ENCODE measurements at regions not wholly inside any gene's neighbourhood (a gene's known extent, or its start where the extent isn't known, plus 50 kb on each side); places are given as distances from the start of the nearest gene placed in this dataset.
"Not testable (repeated sequence)": the region's sequence is repeated elsewhere in the genome, so short reads cannot be mapped to it uniquely, and the experiment has no call there.

DNA sequence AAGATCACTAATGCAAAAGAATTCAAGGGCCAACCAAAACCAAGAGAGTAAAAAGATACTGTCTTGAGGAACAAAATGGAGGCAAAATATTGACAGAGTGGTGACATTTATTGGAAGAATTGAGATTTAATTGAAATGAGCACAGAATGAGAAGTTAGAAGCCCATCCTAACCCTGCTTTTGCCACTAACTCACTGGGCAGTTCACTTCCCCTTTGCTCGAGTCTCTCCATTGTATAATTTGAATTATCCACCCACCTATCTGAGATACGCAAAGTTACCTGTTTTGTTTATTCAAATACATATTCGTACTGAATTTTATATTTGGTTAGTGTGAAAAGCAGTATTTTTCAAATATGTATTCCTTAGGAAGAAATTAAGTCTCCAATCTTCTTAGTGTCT, 204.5 kb upstream of the PRDM1 start:
- DNase-seq (ENCODE audit: low spot score): no peak

DNA sequence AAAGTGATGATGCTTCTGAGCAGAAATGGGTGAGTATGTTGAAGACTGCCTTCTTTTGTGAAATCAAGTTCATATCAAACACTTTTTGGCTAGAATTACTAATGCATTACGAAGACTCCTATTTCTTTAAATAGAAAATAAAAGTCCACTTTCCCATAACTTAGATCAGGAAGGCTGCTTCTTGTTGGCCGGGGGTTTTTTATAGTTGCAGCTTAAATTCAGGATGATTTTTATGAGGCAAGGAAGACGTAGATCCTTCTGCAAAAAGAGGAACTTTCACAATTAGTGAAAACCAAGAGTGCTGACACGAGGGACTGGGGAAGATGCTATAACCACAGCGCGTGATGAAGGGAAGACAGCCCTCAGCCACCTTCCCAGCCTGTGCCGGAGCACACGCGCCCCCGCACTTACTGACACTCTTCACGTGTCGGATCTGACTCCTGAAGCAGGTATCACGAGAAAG, 206.1 kb upstream of the PRDM1 start:
- DNase-seq (ENCODE audit: low spot score): no peak

DNA sequence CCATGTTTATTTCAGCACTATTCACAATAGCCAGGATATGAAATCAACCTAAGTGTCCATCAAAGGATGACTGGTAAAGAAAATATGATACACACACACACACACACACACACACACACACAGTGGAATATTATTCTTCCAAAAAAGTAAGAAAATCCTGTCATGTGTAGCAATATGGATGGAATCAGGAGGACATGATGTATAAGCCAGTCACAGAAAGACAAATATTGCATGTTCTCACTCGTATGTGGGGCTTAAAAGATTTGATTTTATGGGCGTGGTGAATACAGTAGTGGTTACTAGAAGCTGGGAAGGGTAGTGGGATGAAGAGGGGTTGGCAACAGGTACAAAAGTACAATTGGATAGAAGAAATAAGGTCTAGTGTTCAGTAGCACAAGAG, 207.0 kb upstream of the PRDM1 start:
- no peak for DNase-seq (ENCODE audit: low spot score)

DNA sequence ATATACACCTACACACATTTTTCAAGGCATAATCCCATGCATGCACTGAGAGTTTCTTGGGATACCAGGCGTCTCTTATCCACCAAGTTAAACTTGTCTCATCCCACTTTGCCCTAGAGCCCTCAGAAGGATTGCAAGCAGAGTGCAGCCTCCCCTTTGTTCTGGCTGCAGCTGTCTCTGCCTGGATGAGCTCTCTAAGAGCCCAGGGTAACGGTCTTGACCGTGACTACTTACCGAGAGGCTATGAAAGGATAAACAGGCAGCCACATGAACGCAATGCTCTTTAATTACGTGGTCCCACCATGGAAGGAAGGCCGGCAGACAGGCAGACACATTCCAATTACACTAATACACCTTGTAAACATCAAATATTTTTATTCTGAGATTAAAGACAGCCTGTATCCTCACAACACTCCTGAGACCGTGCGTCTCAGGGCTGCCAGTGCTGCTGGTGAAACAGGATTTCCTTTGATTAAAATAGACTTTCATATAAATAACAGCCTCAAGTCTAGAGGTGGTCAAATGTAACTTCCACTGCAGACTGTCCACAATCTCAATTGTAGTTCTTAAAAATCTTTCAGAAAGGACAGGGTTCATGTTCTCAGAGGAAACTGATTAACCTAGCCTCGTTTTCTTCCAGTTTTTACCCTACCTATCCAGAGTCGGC, 210.0 kb upstream of the PRDM1 start:
- DNase-seq (ENCODE audit: low spot score): no peak

DNA sequence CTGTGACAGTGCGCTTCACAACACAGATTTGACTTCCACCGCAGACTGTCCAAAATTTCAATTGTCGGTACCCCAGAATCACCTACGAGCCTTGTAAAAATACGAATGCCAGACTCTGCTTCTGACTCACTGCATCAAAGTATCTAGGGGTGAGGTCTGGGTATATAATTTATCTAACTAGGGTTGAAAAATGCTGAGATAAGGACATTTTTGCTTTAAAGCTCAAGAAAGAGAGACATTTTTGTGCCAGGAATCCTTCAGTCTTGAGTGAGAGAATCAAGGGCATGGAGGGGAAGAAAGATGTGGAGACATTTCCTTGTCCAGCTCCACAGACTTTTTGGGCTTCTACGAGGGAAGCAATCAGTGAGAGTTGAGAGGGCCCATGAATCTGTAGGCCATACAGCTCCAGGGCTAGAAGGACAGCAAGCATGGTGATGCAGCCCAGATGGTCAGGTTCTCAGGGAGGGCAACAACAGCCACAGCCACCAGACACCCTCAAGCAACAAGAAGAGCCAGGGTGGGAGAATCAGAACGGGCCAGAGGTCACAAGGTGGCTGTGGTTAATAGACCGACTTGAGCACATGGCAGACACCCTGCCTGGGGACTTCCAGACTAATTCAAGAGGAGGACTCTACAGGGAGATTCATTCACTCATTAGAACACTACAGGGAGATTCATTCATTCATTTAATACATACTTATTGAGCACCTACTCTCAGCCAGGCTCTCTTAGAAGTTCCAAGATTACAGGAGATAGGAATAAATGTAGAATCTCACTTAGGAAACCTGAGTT, 211.1 kb upstream of the PRDM1 start:
- DNase-seq (ENCODE audit: low spot score): no peak

DNA sequence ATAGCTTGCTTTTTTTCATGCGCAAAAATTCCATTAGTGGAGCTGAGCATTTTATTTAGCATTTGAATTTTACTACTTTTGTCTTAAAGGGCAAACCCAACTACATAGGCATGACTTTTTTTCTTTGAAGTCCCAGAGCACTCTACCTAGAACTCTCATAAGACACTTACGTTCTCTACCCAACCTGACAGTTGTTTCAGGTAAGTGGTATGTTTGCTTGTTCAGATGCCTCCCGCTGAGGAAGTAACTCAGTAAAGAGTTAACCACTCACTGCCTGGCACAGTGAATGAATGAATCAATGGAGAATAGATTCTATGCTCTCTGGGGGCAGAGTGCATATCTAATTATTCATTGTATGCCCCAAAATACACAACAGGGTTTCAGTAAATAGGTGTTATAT, 212.3 kb upstream of the PRDM1 start:
- DNase-seq (ENCODE audit: low spot score): no peak

DNA sequence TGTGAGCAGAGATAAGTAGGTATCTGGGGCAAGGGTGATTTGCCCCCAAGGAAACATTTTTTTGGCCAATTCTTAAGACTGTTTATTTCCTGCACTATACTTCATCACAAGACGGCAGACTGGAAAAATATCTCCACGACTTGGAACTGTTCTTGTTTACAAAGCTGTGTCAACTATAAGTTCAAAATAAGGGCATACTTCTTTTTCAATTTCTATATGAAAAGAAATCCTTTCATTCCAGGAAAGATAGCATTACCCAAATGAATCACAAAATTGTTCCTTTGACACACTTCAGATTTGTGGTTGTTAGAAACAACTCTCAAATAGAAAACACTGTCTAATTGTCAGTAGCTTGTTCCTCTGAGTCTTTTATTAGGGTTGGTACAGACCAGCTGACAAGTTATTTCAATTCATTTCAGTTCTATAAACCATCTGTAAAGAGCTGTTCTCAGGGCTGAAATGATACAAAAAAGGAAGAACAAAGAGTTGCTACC, 212.9 kb upstream of the PRDM1 start:
- no peak for DNase-seq (ENCODE audit: low spot score)

DNA sequence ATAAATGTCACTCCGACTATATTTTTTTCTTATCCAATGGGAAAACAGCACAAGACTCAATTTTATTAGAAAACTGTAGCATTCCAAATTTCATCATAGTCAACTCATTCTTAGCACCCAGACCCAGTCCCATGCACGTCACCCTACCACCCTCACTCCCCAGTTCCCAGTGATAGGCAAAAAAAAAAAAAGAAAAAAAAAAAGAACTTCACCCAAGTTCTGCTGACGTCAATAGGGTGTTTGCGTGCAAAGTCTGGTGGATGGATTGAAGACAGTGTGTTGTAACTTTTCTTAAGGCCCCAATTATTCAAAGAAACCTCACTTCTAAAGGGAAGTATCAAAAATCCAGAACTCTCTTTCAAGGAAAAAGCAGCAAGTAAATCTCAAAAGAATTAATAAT, 213.9 kb upstream of the PRDM1 start:
- no peak for DNase-seq (ENCODE audit: low spot score)

DNA sequence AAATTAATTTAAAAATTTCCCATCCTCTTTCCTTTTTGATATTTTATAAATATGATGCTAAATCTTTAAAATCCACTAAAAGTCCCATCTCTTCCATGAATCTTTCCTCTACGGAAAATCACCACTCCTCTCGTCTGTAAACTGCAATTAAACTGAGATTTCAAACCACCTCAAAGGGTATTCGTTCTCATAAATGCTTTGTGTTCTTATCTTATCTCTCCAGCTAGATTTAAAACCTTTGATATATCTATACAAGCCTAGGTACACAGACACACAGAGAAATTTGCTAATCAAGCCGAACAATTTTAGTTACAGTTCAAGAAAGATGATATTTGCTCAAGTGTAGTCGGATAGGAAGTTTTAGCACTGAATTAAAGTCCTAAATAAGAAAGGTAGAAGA, 214.6 kb upstream of the PRDM1 start:
- no peak for DNase-seq (ENCODE audit: low spot score)

DNA sequence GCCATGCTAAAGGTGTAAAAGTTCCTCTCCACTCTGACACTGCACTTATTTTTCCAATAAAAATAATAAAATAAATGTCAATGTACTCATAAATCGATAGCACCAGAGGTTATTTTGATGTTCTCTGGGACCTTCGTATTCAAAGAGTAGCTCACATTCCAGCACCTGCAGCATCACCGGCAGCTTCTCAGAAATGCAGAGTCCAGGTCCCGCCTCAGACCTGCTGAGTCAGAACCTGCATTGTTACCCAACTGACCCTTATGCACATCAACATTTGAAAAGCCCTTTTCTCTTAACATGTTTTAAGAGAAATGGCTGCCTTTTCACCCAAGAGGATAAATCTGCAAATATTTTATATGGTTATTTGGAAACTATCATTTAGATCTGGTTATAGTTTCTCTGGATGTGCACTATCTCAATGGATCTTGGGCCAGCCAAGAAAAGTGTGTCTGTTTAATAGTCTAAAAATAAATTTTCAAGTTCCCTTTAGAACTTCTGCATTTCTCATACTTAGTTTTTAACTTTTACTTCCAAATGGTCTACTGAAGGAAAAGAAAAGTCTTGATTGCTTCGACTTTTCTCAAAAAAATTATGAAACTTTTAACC, 216.2 kb upstream of the PRDM1 start:
- DNase-seq (ENCODE audit: low spot score): no peak

DNA sequence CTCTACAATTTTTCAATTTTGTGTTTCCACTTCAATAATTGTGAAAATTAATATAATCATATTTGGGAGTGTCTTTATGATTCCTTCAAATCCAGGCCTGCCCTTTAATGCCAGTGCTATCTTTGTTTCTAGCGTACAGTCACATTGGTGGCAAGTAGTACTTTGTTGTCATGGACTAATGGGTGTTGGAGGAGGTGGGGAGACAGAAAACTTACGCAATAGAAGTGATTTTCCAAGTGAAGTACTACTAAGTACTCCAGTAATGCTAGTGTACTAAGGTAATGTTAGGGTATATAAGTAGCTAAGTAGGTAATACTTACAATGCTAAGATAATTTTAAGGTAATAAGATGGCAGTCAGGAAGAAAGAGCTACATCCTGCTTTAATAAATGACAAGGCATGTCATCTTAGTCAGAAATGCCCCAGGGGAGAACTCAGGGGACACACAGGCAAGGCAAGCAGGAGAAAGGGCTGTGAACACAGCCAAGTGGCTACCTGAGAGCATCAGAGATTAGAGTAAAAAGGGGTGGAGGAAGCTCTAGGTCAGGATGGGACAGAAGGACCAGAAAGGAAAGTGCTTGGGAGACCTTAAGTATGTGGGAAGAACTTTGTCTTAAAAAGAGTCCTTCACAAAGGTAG, 217.2 kb upstream of the PRDM1 start:
- DNase-seq (ENCODE audit: low spot score): no peak

DNA sequence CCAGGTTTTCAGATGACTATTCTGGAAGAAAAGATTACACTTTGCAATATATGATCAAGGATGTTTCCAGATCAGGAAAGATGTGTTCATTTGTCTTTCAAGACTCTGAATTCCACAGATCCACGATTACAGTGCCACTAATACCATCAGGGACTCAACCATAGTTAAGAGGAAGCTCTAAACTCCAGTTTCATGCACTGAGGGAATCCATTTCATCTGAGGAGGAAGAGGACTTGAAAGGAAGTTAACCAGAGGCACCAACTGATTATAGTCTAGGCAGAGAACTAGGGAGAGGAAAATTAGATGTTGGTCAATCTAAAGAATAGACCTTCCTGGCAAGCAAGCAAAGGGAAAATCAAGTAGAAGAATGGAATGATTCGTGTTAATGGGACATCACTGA, 218.3 kb upstream of the PRDM1 start:
- no peak for DNase-seq (ENCODE audit: low spot score)

DNA sequence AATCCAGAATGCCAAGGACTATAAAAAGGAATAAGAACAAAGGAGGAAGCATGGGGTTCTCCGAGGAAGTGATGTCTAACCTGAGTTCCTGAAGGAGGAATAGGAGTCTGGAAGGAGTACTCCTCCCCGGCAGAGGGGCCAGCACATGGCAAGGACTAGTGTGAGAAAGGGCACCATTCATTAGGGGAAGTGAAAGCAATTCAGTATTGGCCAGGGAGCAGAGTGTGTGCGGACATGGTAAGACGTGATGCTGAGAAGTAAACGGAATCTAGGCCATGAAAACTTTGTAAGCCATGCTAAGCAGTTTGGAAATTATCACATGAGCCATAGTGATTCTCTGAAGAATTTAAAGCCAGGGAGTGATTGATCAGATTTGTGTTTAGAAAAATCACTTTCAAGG, 218.9 kb upstream of the PRDM1 start:
- DNase-seq (ENCODE audit: low spot score): no peak

DNA sequence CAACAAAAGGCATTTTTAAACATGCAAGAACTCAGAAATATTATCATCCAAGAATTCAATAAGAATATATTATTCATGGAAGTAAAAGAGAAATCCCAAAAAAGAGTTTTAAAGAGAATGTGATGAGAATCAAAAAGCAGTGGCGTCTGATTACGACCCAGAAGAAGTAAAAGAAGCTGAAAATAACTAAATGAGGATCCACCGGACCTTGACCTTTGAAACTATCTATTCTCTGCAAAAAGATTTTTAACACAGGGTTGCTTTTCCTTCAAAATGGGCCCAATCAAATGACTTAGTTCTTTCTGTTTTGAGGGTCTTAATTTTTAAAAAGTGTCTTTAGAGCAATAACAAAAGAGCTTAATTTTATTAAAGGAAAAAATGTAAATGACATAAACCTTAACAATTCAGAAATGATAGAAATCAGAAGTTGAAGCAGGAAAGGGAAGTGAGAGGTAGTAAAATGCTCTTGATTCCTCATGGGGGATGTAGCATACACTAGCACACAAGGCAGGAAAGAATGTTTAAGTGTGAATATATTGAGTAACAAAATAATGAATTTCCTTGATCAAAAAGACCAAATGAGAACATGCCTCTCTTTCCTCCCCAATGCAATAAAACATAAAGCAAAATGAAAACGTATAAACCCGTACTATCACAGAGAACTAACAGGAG, 223.1 kb upstream of the PRDM1 start:
- no peak for DNase-seq (ENCODE audit: low spot score)

DNA sequence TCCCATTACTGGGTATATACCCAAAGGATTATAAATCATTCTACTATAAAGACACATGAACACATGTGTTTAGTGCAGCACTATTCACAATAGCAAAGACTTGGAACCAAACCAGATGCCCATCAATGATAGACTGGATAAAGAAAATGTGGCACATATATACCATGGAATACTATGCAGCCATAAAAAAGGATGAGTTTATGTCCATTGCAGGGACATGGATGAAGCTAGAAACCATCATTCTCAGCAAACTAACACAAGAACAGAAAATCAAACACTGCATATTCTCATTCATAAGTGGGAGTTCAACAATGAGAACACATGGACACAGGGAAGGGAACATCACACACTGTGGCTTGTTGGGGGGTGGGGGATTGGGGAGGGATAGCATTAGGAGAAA, 225.2 kb upstream of the PRDM1 start:
- DNase-seq (ENCODE audit: low spot score): not testable (repeated sequence)

DNA sequence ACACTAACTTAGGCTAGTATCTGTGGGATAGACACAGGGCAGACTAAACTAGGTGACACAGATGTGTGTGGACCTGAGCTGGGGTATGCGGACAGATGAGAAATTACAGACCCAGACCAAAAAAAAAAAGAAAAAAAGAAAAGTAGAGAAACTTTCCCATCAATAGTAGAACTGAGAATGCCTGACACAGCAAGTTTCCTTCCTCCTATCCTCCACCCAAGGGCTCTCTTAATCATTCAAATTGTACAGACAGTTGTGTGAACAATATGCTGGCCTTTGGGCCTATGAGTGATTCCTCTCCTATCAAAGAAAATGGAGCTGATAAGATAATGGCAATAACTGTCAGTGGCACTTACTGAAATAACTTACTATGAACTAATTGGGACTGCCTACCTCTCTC, 226.7 kb upstream of the PRDM1 start:
- no peak for DNase-seq (ENCODE audit: low spot score)

DNA sequence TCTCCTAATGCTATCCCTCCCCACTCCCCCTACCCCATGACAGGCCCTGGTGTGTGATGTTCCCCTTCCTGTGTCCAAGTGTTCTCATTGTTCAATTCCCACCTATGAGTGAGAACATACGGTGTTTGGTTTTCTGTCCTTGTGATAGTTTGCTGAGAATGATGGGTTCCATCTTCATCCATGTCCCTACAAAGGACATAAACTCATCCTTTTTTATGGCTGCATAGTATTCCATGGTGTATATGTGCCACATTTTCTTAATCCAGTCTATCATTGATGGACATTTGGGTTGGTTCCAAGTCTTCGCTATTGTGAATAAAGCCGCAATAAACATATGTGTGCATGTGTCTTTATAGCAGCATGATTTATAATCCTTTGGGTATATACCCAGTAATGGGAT, 227.5 kb upstream of the PRDM1 start:
- not testable (repeated sequence) for DNase-seq (ENCODE audit: low spot score)

DNA sequence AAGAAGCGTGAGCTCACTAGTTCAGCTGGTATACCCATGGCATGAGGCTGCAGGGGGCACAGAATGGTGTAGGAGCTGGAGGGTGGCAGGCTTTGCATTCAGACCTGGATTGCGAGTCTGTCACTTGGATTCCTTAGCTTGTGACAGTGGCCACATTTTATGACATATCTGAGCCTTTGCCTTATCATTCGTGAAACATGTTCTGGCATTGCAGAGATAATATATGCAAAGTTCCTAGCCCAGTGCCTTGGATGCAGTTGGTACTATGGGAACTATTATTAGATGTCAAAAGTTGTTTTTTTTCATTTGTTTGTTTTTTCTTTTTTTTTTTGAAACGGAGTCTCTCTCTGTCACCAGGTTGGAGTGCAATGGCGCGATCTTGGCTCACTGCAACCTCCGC, 230.7 kb upstream of the PRDM1 start:
- no peak for DNase-seq (ENCODE audit: low spot score)

DNA sequence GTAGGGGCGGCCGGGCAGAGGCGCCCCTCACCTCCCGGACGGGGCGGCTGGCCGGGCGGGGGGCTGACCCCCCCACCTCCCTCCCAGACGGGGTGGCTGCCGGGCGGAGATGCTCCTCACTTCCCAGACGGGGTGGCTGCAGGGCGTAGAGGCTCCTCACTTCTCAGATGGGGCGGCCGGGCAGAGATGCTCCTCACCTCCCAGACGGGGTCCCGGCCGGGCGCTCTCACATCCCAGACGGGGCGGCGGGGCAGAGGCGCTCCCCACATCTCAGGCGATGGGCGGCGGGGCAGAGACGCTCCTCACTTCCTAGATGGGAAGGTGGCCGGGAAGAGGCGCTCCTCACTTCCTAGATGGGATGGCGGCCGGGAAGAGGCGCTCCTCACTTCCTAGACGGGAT, 232.2 kb upstream of the PRDM1 start:
- DNase-seq (ENCODE audit: low spot score): not testable (repeated sequence)

DNA sequence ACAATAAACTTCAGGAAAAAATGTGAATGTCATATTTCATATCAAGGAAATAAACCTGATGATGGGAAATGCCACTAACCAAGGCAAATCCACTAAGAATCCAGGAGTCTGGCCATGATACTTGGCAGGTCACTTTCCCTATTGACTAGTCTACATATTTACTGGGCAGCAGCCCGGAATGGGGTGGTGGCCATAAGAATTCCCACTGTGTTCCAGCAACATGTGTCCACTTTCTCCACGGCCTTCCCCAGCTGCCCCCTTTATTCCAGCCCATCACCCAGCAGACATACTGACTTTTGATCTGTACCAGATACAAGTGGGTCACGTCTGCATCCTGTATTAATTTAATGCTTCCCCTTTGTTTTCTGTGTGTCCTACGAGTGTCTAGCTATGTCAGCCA, 234.5 kb upstream of the PRDM1 start:
- no peak for DNase-seq (ENCODE audit: low spot score)

DNA sequence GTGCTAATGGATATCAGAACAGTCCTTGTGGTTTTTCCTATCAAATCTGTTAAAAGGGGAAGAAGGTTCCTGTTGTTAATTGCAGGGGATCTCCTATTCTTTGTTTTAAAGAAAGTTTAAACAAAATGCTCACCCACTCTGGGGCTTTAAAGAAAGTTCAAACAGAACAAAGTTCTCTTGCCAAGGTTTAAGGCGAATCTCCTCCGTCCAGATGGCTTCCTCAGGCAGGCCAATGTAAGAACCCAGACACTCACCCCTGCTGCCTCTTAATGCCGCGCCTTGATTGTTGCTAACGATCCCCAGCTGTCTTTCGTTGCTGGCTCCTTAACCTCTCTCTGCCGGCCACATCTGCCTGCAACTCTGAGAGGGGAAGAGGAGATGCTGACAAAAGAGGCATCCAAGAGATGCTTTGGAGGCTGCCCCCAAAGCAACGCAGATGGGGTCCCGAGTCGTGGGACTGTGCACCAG, 235.0 kb upstream of the PRDM1 start:
- DNase-seq (ENCODE audit: low spot score): no peak
